ENCODE measurements at regions not wholly inside any gene's neighbourhood (a gene's known extent, or its start where the extent isn't known, plus 50 kb on each side); places are given as distances from the start of the nearest gene placed in this dataset.
A peak's percentile ranks its signal among the peaks of the same experiment; 100 is the strongest.

- peak; percentile 45 for DNase-seq (ENCODE audit: low read depth)
- peak; percentile 45 for TF ChIP-seq CTCF (IDR thresholded peaks at IDR 0.05; ENCODE audit: insufficient read depth, low read depth, low read length, missing control alignments)
- no peak overlapping the region for H3K4me3 ChIP-seq (ENCODE audit: low read depth, low read length)
Measured at GRCh38 chr10:117860823-117861222, 185.9 kb downstream of the RAB11FIP2 start.

GRCh38 chr10:117861329-117861728, 185.4 kb downstream of the RAB11FIP2 start:
- H3K4me3 ChIP-seq (ENCODE audit: low read depth, low read length), result no peak overlapping the region
- DNase-seq (ENCODE audit: low read depth), result no peak
- TF ChIP-seq CTCF (IDR thresholded peaks at IDR 0.05; ENCODE audit: insufficient read depth, low read depth, low read length, missing control alignments), result no peak

GRCh38 chr10:117863771-117864170, 183.0 kb downstream of the RAB11FIP2 start:
- no peak for DNase-seq (ENCODE audit: low read depth)
- no peak for TF ChIP-seq CTCF (IDR thresholded peaks at IDR 0.05; ENCODE audit: insufficient read depth, low read depth, low read length, missing control alignments)
- no peak overlapping the region for H3K4me3 ChIP-seq (ENCODE audit: low read depth, low read length)

GRCh38 chr10:117865945-117866344, 180.8 kb downstream of the RAB11FIP2 start:
- DNase-seq (ENCODE audit: low read depth), result no peak
- no peak overlapping the region for H3K4me3 ChIP-seq (ENCODE audit: low read depth, low read length)
- no peak for TF ChIP-seq CTCF (IDR thresholded peaks at IDR 0.05; ENCODE audit: insufficient read depth, low read depth, low read length, missing control alignments)

GRCh38 chr10:117868151-117868550, 178.6 kb downstream of the RAB11FIP2 start:
- H3K4me3 ChIP-seq (ENCODE audit: low read depth, low read length), result no peak overlapping the region
- TF ChIP-seq CTCF (IDR thresholded peaks at IDR 0.05; ENCODE audit: insufficient read depth, low read depth, low read length, missing control alignments), result no peak
- no peak for DNase-seq (ENCODE audit: low read depth)

- H3K4me3 ChIP-seq (ENCODE audit: low read depth, low read length), result no peak overlapping the region
- DNase-seq (ENCODE audit: low read depth), result no peak
- TF ChIP-seq CTCF (IDR thresholded peaks at IDR 0.05; ENCODE audit: insufficient read depth, low read depth, low read length, missing control alignments), result no peak
Measured at GRCh38 chr10:117875793-117876192, 170.9 kb downstream of the RAB11FIP2 start.

GRCh38 chr10:117876210-117876609, 170.5 kb downstream of the RAB11FIP2 start:
- TF ChIP-seq CTCF (IDR thresholded peaks at IDR 0.05; ENCODE audit: insufficient read depth, low read depth, low read length, missing control alignments), result no peak
- no peak overlapping the region for H3K4me3 ChIP-seq (ENCODE audit: low read depth, low read length)
- no peak for DNase-seq (ENCODE audit: low read depth)

Data from GM12865 (cell line).